T-helper 1 cell (primary cell): ENCODE measurements at regions not wholly inside any gene's neighbourhood (a gene's known extent, or its start where the extent isn't known, plus 50 kb on each side); places are given as distances from the start of the nearest gene placed in this dataset.
"Not testable (repeated sequence)": the region's sequence is repeated elsewhere in the genome, so short reads cannot be mapped to it uniquely, and the experiment has no call there.

Experiments
- DNase-seq, 5 donors: peaks; one replicate each; pipeline ENCODE4 v3.0.0-alpha.2; 2012 to 2020

DNA sequence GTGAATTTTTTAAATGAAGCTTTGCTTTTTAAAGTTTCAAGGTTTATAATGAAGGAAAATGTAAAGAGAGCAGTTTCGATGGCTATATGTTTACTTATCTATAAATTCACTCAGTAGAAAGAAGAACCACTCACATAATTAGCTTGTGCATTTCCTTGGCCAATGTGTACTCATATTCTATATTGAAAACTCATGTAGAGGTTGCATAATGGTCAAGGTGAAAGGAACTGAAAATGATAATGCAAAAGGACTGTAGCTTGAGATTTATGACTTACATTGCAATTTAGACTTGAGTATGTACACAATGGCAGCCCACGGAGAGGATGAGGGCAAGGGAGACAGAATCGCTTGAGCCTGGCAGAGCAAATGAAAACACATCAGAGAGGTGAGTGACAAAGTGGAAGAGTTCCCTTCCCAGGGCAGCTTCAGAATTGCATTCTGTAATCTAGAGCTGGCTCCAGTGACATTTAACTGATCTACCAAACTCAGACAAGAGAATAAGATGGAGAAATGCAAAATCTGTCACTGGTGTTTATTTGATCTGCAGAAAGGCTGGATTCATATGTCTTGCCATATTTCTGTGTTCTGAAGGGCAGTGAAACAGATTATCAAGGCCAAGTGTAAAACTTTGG, 191.8 kb downstream of the TMEM200A start:
- no peak for DNase-seq

DNA sequence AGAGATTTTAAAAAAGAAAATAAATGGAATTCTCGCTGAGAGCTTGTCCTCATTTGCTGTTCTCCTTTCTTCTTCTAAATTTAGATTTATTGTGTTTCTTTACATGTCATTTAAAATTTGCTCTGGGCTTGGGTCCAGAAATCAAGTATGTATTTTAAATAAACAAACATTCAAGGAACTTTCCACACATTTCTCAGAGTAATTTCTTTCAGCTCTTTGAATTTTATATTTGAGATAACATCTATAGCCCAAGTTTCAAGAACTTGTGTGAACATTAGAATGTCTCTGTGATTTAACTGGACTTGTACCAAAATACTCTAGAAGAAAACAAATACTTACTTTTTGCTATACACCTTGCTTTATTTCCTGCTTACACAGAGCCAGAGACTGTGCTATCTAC, 192.3 kb downstream of the TMEM200A start:
- no peak for DNase-seq

GRCh38 chr6:130559166-130559565, 193.3 kb downstream of the TMEM200A start:
- no peak for DNase-seq

DNA sequence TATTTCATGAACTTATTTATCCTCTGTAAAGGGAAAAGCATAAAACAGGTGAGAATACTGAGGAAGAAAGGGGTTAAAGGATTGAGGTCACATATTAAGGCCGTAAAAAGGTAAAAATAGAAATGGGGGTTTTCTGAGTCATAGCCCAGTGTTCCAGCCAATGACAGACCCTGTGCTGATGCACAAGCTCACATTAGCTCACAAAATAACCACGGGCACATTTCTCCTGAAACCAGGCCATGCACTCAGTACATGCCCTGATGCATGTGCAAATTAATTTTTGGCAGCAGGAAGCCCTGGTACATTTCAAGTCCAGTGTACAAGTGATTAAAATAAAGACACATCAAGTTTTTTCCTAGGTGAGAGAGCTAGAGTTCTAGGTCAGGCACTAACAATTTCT, 194.4 kb downstream of the TMEM200A start:
- DNase-seq = no peak

- DNase-seq = not testable (repeated sequence)
These were observed 195.3 kb downstream of the TMEM200A start for GRCh38 chr6:130561159-130561558.

DNA sequence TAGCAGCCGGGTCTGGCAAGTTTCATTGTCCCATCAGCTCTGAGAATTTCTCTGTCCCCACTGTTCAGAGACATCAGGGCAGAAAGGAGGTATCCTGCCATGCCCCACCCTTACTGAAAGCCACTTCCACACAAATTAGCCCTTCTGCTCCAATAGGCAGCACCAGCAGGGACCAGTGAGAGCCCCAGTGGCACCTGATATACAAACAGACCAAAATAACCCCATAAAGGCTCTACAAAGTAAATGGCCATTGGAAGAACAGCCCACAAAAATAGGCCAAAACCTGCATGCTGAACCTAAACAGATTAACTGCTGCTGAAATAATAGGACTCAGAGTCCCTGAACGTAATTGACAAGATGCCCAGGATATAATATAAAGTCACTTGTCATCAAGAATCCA, 199.9 kb downstream of the TMEM200A start:
- no peak for DNase-seq

DNA sequence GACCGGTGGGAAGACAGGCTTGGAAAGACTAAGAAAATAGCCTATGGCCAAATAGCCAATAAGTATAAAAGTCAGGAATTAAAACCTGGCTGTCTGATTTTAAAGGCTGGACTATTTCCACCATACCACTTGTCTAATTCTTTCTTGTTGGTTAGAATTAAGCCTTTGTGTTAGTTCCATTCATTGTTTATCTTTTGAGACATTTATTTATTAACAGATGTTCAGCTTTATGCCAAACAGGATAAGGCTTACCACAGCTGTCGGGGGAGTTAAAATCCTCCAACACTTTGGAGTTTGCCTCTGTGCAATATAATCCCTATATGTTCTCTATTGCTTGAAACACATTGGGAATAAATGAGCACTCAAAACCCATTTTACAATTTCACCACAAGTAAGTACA, 208.3 kb downstream of the TMEM200A start:
- DNase-seq = no peak

GRCh38 chr6:130575557-130575956, 209.7 kb downstream of the TMEM200A start:
- no peak for DNase-seq

DNA sequence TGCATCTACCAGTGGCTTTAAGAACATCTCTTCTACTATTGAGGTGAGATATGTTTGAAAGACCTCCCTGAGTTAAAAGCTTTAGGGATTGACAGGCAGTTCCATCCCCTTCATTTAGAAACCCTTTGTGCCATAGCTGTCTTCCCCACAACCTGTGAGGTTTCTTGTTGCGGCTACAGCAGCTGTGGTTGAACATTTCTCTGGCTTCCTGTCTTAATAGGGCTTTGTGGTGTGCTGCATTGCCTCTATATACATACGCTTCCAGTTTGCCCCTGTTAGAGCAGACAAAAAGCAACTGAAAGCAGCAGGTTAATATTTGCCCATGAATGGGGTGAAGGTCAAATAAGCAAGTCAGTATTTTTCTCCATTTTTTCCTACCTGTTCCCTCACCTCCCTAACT, 210.2 kb downstream of the TMEM200A start:
- DNase-seq = peak in 4 of 5 donors; percentile 15 to 92 (median 26)

DNA sequence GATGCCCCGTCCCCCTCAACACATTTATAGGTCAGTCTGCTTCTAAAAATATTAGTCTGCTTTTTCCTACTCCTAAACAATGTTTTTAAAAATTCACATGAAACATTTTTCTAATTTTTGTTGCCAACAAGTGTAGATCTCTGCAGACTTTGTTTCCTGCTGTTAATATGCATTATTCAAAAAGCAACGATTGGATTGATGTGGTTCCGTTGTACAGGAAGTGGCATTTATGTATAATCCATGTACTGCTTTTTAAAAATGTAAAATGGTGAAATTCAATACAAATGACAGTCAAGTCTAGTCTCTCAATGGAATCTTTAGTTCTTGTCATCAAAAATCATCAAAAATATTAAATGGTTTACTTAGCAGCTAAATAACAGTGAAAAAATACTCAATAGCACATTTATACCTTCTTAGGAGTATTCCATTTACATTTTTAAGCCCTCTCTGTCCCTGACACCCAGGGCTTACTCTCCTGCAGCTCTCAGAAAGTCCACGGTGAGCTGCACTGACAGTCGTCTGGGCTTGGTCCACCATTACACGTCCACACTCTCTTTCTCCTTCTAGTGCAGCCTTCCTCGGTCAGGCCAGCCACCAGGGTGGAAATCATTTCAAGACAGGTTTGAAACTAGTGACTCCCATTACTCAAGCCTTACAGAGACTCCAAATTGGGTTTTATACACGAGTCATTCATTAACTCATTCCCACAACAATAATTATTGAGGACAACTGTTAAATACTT, 211.5 kb downstream of the TMEM200A start:
- DNase-seq = peak in 1 of 5 donors; percentile 61

GRCh38 chr6:130578713-130579112, 212.9 kb downstream of the TMEM200A start:
- no peak for DNase-seq

DNA sequence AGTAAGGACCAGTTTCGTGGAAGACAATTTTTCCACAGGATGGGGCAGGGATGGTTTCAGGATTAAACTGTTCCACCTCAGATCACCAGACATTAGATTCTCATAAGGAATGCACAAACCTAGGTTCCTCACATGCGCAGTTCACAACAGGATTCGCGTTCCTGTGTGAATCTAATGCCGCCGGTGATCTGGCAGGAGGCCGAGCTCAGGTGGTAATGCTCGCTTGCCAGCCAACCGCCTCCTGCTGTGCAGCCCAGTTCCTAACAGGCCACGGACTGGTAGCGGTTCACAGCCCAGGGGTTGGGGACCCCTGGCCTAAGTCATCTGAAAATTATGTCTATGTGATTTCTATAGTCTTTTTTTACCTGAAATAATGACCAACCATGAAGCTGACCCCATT, 217.5 kb downstream of the TMEM200A start:
- DNase-seq = no peak

DNA sequence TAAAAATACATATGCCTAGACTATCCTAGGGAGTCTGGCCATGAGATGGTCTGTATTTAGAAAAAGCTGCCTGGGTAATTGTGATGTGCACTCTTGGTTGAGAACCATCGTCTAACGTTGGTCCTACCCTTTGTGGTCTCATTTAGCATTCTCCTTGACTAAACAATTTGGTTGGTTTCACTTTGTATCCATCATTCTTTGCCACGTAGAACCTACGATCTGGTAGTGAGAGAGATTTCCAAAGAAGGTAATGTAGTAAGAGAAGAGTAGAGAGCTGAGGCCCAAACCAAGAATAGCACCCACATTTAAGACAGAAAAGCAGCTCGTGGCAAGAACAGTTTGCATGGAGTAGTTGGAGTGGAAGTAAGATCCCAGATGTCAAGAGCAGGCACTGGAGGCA, 219.8 kb downstream of the TMEM200A start:
- DNase-seq = peak in 1 of 5 donors; percentile 9

DNA sequence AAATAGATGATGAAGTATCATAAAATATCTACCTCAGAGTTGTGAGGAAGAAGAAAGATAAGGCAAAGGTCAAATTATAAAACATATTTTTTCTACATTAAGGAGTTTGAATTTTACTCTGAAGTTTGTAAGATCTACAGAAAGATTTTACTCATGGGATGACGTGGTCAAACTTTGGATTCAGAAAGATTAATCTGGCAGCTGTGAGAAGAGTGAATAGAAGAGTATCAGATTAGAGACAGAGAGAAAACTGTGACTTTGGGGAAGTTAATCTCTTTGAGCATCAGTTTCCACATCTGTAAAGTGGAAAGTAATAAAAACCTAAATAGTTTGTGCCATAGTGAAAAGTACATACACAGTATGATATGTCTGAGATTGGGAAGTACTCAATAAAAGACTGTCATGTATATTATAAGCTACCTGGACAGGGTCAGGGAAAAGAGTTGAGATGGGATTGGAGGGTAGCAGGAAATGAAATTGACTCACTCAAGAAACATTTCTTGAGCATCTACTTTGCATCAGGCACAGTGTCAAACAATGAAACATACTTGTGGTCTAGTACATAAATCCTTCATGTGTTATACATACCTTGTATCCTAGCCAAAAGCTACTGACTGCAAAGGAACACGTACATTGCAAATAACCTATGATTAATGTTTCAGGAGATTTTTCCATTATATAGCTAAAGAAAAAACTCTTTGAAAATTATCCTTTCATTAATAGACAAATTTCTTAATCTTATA, 222.1 kb downstream of the TMEM200A start:
- no peak for DNase-seq

DNA sequence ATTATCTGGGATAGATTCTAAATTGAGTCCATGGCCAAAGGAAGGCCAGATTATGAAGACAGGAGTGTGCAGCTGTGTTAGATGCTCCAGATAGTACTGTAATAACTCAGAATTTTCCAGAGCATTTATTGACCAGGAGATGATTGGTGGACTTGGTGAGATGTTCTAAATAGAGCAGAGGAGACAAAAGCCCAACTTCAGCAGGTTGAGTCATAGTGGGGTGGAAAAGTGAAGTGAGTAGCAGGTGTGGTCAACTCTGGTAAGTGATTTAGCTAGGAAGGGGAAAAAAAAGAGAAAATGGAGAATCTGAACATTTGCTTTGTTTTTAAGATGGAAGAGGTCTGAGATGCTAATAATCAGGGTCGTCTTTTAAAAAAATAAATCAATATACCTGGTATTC, 227.4 kb downstream of the TMEM200A start:
- no peak for DNase-seq

DNA sequence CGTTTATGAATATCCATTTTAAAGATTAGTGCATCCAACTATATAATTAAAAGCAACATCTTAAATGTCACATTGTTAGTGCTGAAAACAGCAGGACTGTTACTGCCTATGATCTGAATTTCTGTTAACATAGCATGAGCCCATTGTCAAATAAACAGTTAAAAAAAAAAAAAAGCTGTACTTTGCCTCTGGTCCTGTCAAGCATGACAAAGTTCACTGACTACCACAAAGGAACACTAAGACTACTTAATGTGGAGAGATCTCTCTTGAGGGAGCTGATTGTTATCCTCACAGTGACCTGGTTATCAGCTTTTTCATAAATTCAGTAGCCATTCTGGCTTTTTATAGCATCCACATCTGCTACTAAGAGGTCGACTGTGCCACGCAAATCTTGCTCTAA, 228.1 kb downstream of the TMEM200A start:
- DNase-seq = no peak

DNA sequence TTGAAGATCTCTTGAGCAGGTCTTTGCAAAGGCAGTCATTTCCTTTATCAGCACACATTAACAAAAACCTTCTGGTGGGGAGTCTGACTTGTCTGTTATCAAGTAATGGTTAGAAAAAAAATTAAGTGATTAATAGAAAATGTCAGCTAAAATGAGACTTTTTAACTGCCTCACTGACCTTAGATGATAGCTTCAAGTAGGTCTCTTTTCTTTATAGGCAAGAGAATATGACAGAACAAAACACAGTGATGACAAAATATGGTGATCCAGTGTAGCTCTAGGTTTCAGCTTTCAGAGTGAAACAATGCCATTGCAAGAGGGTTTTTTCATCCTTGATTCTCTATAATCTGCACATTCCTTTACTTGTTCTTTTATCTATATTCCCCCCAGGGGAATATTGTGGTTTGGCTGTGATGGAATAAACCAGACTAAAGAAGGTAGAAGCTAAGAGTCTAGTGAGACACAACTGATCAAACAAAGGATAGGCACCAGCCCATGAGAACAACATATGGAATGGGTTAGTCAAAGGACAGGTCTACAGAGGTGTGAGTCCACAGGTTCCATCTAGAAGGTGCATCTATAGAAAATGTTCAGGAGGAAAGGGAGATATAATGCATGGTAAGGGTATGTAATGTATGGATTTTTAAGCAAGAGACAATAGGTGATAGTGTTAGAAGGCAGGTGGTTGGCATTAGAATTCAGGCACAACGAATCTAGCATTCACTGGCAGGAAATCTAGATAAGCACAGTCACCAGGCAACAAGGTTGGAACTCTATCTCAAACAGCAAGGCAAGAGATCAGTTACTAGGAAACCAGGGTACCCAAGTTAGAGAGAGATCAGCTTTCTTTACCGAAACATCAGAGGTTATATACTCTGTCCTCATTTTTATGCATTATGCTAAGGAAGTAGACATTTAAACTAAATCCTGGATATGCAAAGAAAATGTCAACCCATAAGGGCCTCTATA, 228.9 kb upstream of the SMLR1 start:
- no peak for DNase-seq

DNA sequence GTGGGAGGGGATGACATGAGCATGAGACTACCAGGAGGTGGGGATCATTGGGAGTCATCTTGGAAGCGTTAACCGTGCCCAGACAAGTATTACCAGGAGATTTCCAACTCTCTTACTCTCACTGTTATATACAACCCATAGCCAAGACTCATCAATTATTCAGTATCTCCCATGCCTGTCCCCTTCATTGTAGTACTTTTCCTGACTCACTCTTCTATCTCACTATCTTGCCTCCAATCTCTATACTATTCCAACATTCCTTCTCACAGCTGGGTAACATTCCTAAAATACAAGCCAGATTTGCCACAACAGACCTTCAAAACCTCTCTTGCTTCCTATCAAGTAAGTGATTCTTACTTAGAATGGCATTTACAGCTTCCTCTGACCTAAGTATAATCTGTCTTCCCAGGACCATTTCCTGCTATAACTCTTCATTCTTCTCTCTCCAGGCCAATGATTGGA, 226.3 kb upstream of the SMLR1 start:
- DNase-seq = no peak

- peak in 1 of 5 donors; percentile 79 for DNase-seq
These were observed 224.9 kb upstream of the SMLR1 start for GRCh38 chr6:130602151-130602770.

DNA sequence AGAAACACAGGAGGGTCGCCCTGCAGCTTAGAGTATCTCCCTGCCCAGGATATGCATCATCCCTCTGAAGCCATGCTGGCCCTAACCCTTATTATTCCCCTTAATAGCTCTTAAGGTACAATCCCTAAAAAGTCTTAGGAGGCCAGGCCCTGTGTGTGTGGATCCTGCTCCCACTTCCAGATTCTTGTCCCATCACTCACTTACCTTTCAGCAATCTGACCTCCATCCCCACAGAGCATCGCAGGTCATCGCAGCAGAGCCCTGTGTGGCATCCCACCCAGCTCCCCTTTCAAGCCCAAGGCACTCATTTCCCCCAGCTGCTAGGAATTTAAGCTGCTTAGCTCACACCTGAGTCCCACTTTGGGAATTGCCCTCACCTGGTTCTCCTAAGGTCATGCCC, 223.8 kb upstream of the SMLR1 start:
- DNase-seq = no peak

DNA sequence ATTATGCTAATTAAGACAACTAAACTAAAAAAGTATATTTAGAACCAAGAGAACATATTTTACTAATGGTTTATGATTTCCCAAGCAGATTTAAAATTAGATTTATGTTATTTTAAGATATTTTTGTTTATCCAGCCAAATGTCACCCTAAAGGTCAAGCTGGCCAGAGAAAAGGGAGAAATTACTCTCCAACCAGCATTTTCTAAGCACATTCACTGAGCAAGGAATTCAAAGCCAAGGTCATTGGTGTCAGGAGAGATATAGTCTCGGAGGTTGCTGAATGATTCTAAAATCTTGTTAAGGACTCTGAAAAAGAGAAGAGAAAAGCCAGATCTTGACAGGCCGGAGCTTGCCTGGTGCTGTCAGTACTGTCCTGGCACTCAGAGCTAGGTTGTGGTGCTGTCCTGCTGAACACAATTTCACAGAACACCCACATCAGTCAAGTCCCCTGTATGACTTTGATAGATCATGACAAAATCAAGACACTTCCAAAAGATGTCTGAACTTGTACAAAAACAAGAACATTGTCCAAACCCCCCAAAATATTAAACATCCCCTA, 222.3 kb upstream of the SMLR1 start:
- no peak for DNase-seq

DNA sequence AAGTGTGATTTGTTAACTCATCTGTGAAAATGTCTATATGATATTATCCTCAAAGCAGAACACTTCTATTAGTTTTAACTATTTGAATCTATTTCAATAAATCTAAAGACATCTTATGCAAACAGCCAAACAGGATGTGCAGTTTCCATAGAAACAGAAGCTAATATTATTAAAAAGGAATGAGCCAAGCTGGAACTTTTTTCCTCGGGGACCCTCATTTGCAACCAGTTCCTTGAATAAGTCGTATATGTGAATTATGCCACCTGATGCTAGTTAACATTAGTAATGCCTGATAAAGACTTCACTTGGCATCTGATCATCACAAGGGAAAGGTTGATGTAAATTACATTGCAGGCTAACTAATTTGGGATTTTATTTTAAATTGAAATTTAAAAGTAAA, 216.9 kb upstream of the SMLR1 start:
- DNase-seq = no peak
